H9 (cell line): ENCODE measurements at regions not wholly inside any gene's neighbourhood (a gene's known extent, or its start where the extent isn't known, plus 50 kb on each side); places are given as distances from the start of the nearest gene placed in this dataset.

ENCODE experiments used
- DNase-seq: peaks from one replicate; pipeline ENCODE4 v3.0.0-alpha.2; 2017
- H2AFZ ChIP-seq: one replicate; pipeline ENCODE4 v1.6.1; 2013; ENCODE audit warnings: mild to moderate bottlenecking, low read length, control low read depth, moderate library complexity
- H2AK5ac ChIP-seq: 2 replicates; pipeline ENCODE4 v1.6.1; 2013; ENCODE audit warnings: low read length, control low read depth, mixed read lengths; ENCODE audit not compliant: insufficient read length
- H2BK120ac ChIP-seq: one replicate; pipeline ENCODE4 v1.6.1; 2013; ENCODE audit warnings: low read depth, mild to moderate bottlenecking, low read length, control low read depth, inconsistent platforms; ENCODE audit not compliant: poor library complexity, severe bottlenecking
- H2BK12ac ChIP-seq: 2 replicates; pipeline ENCODE4 v1.6.1; 2013; ENCODE audit warnings: low read length, control low read depth, mixed read lengths, low read depth; ENCODE audit not compliant: insufficient read length
- H2BK15ac ChIP-seq: 2 replicates; pipeline ENCODE4 v1.6.1; 2013; ENCODE audit warnings: low read depth, low read length, control low read depth
- H2BK20ac ChIP-seq: one replicate; pipeline ENCODE4 v1.6.1; 2013; ENCODE audit warnings: low read depth, mild to moderate bottlenecking, low read length, control low read depth, inconsistent platforms; ENCODE audit not compliant: poor library complexity, severe bottlenecking
- H2BK5ac ChIP-seq: 2 replicates; pipeline ENCODE4 v1.6.1; 2013; ENCODE audit warnings: low read length, control low read depth, mixed read lengths; ENCODE audit not compliant: insufficient read length
- H3K14ac ChIP-seq: 2 replicates; pipeline ENCODE4 v1.6.1; 2013; ENCODE audit warnings: low read length, control low read depth; ENCODE audit not compliant: insufficient read depth
- H3K18ac ChIP-seq: 2 replicates; pipeline ENCODE4 v1.6.1; 2013; ENCODE audit warnings: low read depth, mild to moderate bottlenecking, mixed read lengths, low read length, control low read depth; ENCODE audit not compliant: insufficient read length
- H3K23ac ChIP-seq: 2 replicates; pipeline ENCODE4 v1.6.1; 2013; ENCODE audit warnings: low read length, control low read depth, mixed read lengths, low read depth; ENCODE audit not compliant: insufficient read length
- H3K23me2 ChIP-seq: 2 replicates; pipeline ENCODE4 v1.6.1; 2013; ENCODE audit warnings: low read depth, mild to moderate bottlenecking, mixed read lengths, low read length, control low read depth; ENCODE audit not compliant: insufficient read length, poor library complexity, severe bottlenecking
- H3K27ac ChIP-seq: 2 replicates; pipeline ENCODE4 v1.5.1; 2013; ENCODE audit warnings: low read length, control low read depth, mixed read lengths, low read depth; ENCODE audit not compliant: insufficient read length
- H3K27me3 ChIP-seq: 2 replicates; pipeline ENCODE4 v1.6.1; 2013; ENCODE audit warnings: low read length, control low read depth, inconsistent platforms; ENCODE audit not compliant: insufficient read depth
- H3K4ac ChIP-seq: 2 replicates; pipeline ENCODE4 v1.6.1; 2013; ENCODE audit warnings: low read depth, mild to moderate bottlenecking, control low read depth, inconsistent platforms, low read length, moderate library complexity
- H3K4me1 ChIP-seq: 2 replicates; pipeline ENCODE4 v1.6.1; 2013; ENCODE audit warnings: low read length, control low read depth, inconsistent platforms; ENCODE audit not compliant: insufficient read depth
- H3K4me2 ChIP-seq: 2 replicates; pipeline ENCODE4 v1.6.1; 2013; ENCODE audit warnings: low read length, control low read depth, mixed read lengths; ENCODE audit not compliant: insufficient read length, insufficient read depth
- H3K56ac ChIP-seq: 2 replicates; pipeline ENCODE4 v1.6.1; 2013; ENCODE audit warnings: low read depth, mild to moderate bottlenecking, mixed read lengths, low read length, control low read depth; ENCODE audit not compliant: insufficient read length
- H3K79me1 ChIP-seq: 2 replicates; pipeline ENCODE4 v1.6.1; 2013; ENCODE audit warnings: low read depth, mild to moderate bottlenecking, moderate library complexity, low read length, control low read depth, inconsistent platforms; ENCODE audit not compliant: insufficient read depth, poor library complexity, severe bottlenecking
- H3K79me2 ChIP-seq: 2 replicates; pipeline ENCODE4 v1.6.1; 2013; ENCODE audit warnings: low read length, control low read depth, inconsistent platforms; ENCODE audit not compliant: insufficient read depth
- H3K9ac ChIP-seq: 2 replicates; pipeline ENCODE4 v1.6.1; 2013; ENCODE audit warnings: low read length, control low read depth, mixed read lengths; ENCODE audit not compliant: insufficient read length; ENCODE audit errors: extremely low read depth
- H3K9me3 ChIP-seq: one replicate; pipeline ENCODE4 v1.6.1; 2013; ENCODE audit warnings: low read depth, low read length, inconsistent platforms; ENCODE audit not compliant: control insufficient read depth
- H3T11ph ChIP-seq: one replicate; pipeline ENCODE4 v1.6.1; 2013; ENCODE audit warnings: mild to moderate bottlenecking, low read length, control low read depth, inconsistent platforms
- H4K20me1 ChIP-seq: one replicate; pipeline ENCODE4 v1.6.1; 2013; ENCODE audit not compliant: control insufficient read depth, insufficient read length, insufficient read depth
- H4K5ac ChIP-seq: 2 replicates; pipeline ENCODE4 v1.6.1; 2013; ENCODE audit warnings: low read depth, mild to moderate bottlenecking, mixed read lengths, low read length, control low read depth; ENCODE audit not compliant: insufficient read length
- H4K8ac ChIP-seq: replicated peaks from 2 replicates; pipeline ENCODE4 v1.6.1; 2013; ENCODE audit warnings: low read length, control low read depth, mixed read lengths, low read depth; ENCODE audit not compliant: insufficient read length
- H4K91ac ChIP-seq: 2 replicates; pipeline ENCODE4 v1.6.1; 2013; ENCODE audit warnings: low read depth, mild to moderate bottlenecking, moderate library complexity, mixed read lengths, low read length, control low read depth; ENCODE audit not compliant: insufficient read length
- H3K27ac Mint-ChIP-seq, 3 experiments: 2 replicates in 2 of 3; 3 replicates in 1 of 3; pipeline ENCODE4 v1.8.0; 2020 to 2021; ENCODE audit warnings: mixed read lengths in 3 of 3, mild to moderate bottlenecking in 1 of 3, moderate library complexity in 1 of 3
- H3K27me3 Mint-ChIP-seq: 2 replicates; pipeline ENCODE4 v1.8.0; 2021; ENCODE audit warnings: low read depth, mild to moderate bottlenecking, moderate library complexity, mixed read lengths
- H3K36me3 Mint-ChIP-seq, 3 experiments: 2 replicates in 2 of 3; 3 replicates in 1 of 3; pipeline ENCODE4 v1.8.0; 2020 to 2021; ENCODE audit warnings: low read depth in 3 of 3, mixed read lengths in 3 of 3; ENCODE audit not compliant: insufficient read depth in 1 of 3
- H3K4me1 Mint-ChIP-seq, 2 experiments: 2 replicates each; pipeline ENCODE4 v1.8.0; 2020; ENCODE audit warnings: mixed read lengths in 2 of 2
- H3K4me3 Mint-ChIP-seq, 2 experiments: 2 replicates in 1 of 2; 3 replicates in 1 of 2; pipeline ENCODE4 v1.8.0; 2020 to 2021; ENCODE audit warnings: mild to moderate bottlenecking in 2 of 2, mixed read lengths in 2 of 2, moderate library complexity in 1 of 2
- H3K9me3 Mint-ChIP-seq, 2 experiments: 2 replicates in 1 of 2; 3 replicates in 1 of 2; pipeline ENCODE4 v1.8.0; 2020; ENCODE audit warnings: mild to moderate bottlenecking in 2 of 2, mixed read lengths in 2 of 2, moderate library complexity in 1 of 2
- CTCF ChIP-seq: fragments of 200-600 bp; sonication (generic); conservative IDR thresholded peaks from 3 replicates; pipeline ENCODE4 v1.8.0; 2021; ENCODE audit warnings: antibody characterized with exemption, mild to moderate bottlenecking
- WGBS: extraction: QIAGEN DNeasy Blood & Tissue Kit; methylation state at CpG from one replicate; pipeline ENCODE4 v1.1.7; 2013; ENCODE audit warnings: missing lambda C conversion rate, low lambda C conversion rate, mixed read lengths; ENCODE audit not compliant: insufficient read length; ENCODE audit errors: extremely low coverage; 5-methylcytosine and 5-hydroxymethylcytosine counted together

DNA sequence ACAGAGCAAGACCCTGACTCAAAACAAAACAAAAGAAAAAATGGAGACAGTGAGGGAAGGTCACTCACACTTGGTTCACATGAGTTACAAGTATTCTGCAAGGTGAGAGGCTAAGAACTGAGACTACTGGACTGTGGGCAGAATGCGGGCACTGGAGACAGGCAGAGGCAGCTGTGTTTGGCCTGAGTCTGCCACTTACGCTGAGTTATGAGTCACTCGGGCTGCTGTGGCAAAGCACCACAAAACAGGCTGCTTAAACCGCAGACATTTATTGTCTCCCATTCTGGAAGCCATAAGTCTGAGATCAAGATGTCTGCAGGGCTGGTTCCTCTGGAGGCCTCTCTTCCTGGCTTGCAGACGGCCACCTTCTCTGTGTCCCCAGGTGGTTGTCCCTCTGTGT is 122.8 kb downstream of the SHANK2 start:
- no peaks in the 10 kb centered on the region for H3K27me3 ChIP-seq
- no peak overlapping the region for H2AK5ac ChIP-seq
- no peaks in the 10 kb centered on the region for H3K79me1 ChIP-seq
- no peak overlapping the region for H2BK12ac ChIP-seq
- no peak overlapping the region for H3K4ac ChIP-seq
- no peak overlapping the region for H2AFZ ChIP-seq
- no peak overlapping the region for H4K91ac ChIP-seq
- no peak overlapping the region for H3K27ac ChIP-seq
- Mint-ChIP-seq H3K27me3 (peaks cover 2% of the 10 kb centered on the region; the same call in 1 of the 2 replicates), H3K9me3 (no peaks in the 10 kb centered on the region), H3K4me3 (no peak overlapping the region), H3K4me1 (peaks cover 20% of the 10 kb centered on the region in 2 experiments), H3K27ac (peak overlapping the region in 1 of 3 experiments; percentile 57; a peak in 1 of 7 replicates), H3K36me3 (peaks cover 9 to 27% (median 17%) of the 10 kb centered on the region in 3 experiments; a peak in 6 of 7 replicates)
- H3K79me2 ChIP-seq: no peaks in the 10 kb centered on the region
- H3K4me1 ChIP-seq: no peaks in the 10 kb centered on the region
- H2BK120ac ChIP-seq: no peak overlapping the region
- H2BK15ac ChIP-seq: no peak overlapping the region
- no peaks in the 10 kb centered on the region for H3K9me3 ChIP-seq
- H3K4me2 ChIP-seq: no peak overlapping the region
- H3K9ac ChIP-seq: no peak overlapping the region
- no peak overlapping the region for H4K5ac ChIP-seq
- H4K8ac ChIP-seq: no peak overlapping the region
- H3K56ac ChIP-seq: no peak overlapping the region
- no peak for DNase-seq
- no peak overlapping the region for H3K18ac ChIP-seq
- no peak overlapping the region for H3T11ph ChIP-seq
- no peaks in the 10 kb centered on the region for H3K23me2 ChIP-seq
- WGBS: no CpG with 5 or more reads among the region's 5 CpGs
- H3K14ac ChIP-seq: no peak overlapping the region
- H4K20me1 ChIP-seq: no peaks in the 10 kb centered on the region
- H2BK20ac ChIP-seq: no peak overlapping the region
- no peak overlapping the region for H2BK5ac ChIP-seq
- H3K23ac ChIP-seq: no peak overlapping the region
- TF ChIP-seq CTCF: no peak
